ENCODE measurements at regions not wholly inside any gene's neighbourhood (a gene's known extent, or its start where the extent isn't known, plus 50 kb on each side); places are given as distances from the start of the nearest gene placed in this dataset.

- no peak for DNase-seq
- intact Hi-C loops (cut with micrococcal nuclease; ENCODE audit: unreplicated experiment), result no loop called here
- Mint-ChIP-seq H3K27me3 (ENCODE audit: unreplicated experiment) (no peaks in the 10 kb centered on the region), H3K4me3 (ENCODE audit: low read depth, unreplicated experiment) (no peak overlapping the region), H3K36me3 (ENCODE audit: insufficient read depth, unreplicated experiment) (no peaks in the 10 kb centered on the region), H3K4me1 (ENCODE audit: low read depth, unreplicated experiment) (no peaks in the 10 kb centered on the region), H3K9me3 (ENCODE audit: low read depth, unreplicated experiment) (no peaks in the 10 kb centered on the region), H3K27ac (ENCODE audit: unreplicated experiment) (no peak overlapping the region)
- CTCF ChIA-PET, result no interaction called here
- BruUV-seq (replicated peaks), result no TSS peak
- no peak for TF ChIP-seq CTCF (IDR thresholded peaks at IDR 0.05; ENCODE audit: unreplicated experiment)
Measured at GRCh38 chr5:18311266-18311665, 677.0 kb downstream of the TAF11L14 start.

- CTCF ChIA-PET, result no interaction called here
- no peaks in the 10 kb centered on the region for H3K27me3 Mint-ChIP-seq (ENCODE audit: unreplicated experiment)
- no peaks in the 10 kb centered on the region for H3K4me1 Mint-ChIP-seq (ENCODE audit: low read depth, unreplicated experiment)
- no peak for DNase-seq
- H3K27ac Mint-ChIP-seq (ENCODE audit: unreplicated experiment), result no peak overlapping the region
- no peak for TF ChIP-seq CTCF (IDR thresholded peaks at IDR 0.05; ENCODE audit: unreplicated experiment)
- H3K9me3 Mint-ChIP-seq (ENCODE audit: low read depth, unreplicated experiment), result no peaks in the 10 kb centered on the region
- intact Hi-C loops (cut with micrococcal nuclease; ENCODE audit: unreplicated experiment), result no loop called here
- no peak overlapping the region for H3K4me3 Mint-ChIP-seq (ENCODE audit: low read depth, unreplicated experiment)
- BruUV-seq (replicated peaks), result no TSS peak
- no peaks in the 10 kb centered on the region for H3K36me3 Mint-ChIP-seq (ENCODE audit: insufficient read depth, unreplicated experiment)
Measured at GRCh38 chr5:18312016-18312415, 677.8 kb downstream of the TAF11L14 start.

GRCh38 chr5:18314192-18314778 lies 680.0 kb downstream of the TAF11L14 start:
- intact Hi-C loops (cut with micrococcal nuclease; ENCODE audit: unreplicated experiment), result loop anchor here (2.0 kb wide), 1 partner anchor 1097 kb away; the partner anchor contains the start of gene BASP1
- DNase-seq, result peak; percentile 1
- H3K36me3 Mint-ChIP-seq (ENCODE audit: insufficient read depth, unreplicated experiment), result no peaks in the 10 kb centered on the region
- H3K4me1 Mint-ChIP-seq (ENCODE audit: low read depth, unreplicated experiment), result no peaks in the 10 kb centered on the region
- peak; percentile 46 for TF ChIP-seq CTCF (IDR thresholded peaks at IDR 0.05; ENCODE audit: unreplicated experiment)
- no peak overlapping the region for H3K4me3 Mint-ChIP-seq (ENCODE audit: low read depth, unreplicated experiment)
- no peaks in the 10 kb centered on the region for H3K27me3 Mint-ChIP-seq (ENCODE audit: unreplicated experiment)
- no TSS peak for BruUV-seq (replicated peaks)
- H3K27ac Mint-ChIP-seq (ENCODE audit: unreplicated experiment), result no peak overlapping the region
- no peaks in the 10 kb centered on the region for H3K9me3 Mint-ChIP-seq (ENCODE audit: low read depth, unreplicated experiment)
- CTCF ChIA-PET, result no interaction called here

- no peak for DNase-seq
- CTCF ChIA-PET, result no interaction called here
- H3K4me3 Mint-ChIP-seq (ENCODE audit: low read depth, unreplicated experiment), result no peak overlapping the region
- no peak for TF ChIP-seq CTCF (IDR thresholded peaks at IDR 0.05; ENCODE audit: unreplicated experiment)
- H3K36me3 Mint-ChIP-seq (ENCODE audit: insufficient read depth, unreplicated experiment), result no peaks in the 10 kb centered on the region
- no TSS peak for BruUV-seq (replicated peaks)
- H3K9me3 Mint-ChIP-seq (ENCODE audit: low read depth, unreplicated experiment), result no peaks in the 10 kb centered on the region
- H3K27me3 Mint-ChIP-seq (ENCODE audit: unreplicated experiment), result no peaks in the 10 kb centered on the region
- H3K4me1 Mint-ChIP-seq (ENCODE audit: low read depth, unreplicated experiment), result no peaks in the 10 kb centered on the region
- H3K27ac Mint-ChIP-seq (ENCODE audit: unreplicated experiment), result no peak overlapping the region
- intact Hi-C loops (cut with micrococcal nuclease; ENCODE audit: unreplicated experiment), result no loop called here
Measured at GRCh38 chr5:18321262-18321942, 687.1 kb downstream of the TAF11L14 start.
